Neural progenitor cell (in vitro differentiated cells): ENCODE measurements at regions not wholly inside any gene's neighbourhood (a gene's known extent, or its start where the extent isn't known, plus 50 kb on each side); places are given as distances from the start of the nearest gene placed in this dataset.

Experiments used
- CTCF ChIP-seq: fragments of 200-600 bp; sonication (generic); IDR thresholded peaks from 2 replicates; pipeline ENCODE4 v1.5.1; 2017; ENCODE audit warnings: antibody characterized with exemption, mild to moderate bottlenecking
- EZH2 ChIP-seq: fragments of 200-600 bp; sonication (generic); IDR thresholded peaks from 2 replicates; pipeline ENCODE4 v1.6.1; 2017; ENCODE audit warnings: antibody characterized with exemption, mild to moderate bottlenecking, moderate library complexity
- EZH2phosphoT487 ChIP-seq: fragments of 200-600 bp; sonication (generic); IDR thresholded peaks from 2 replicates; pipeline ENCODE4 v1.6.1; 2017; ENCODE audit warnings: antibody characterized with exemption

DNA sequence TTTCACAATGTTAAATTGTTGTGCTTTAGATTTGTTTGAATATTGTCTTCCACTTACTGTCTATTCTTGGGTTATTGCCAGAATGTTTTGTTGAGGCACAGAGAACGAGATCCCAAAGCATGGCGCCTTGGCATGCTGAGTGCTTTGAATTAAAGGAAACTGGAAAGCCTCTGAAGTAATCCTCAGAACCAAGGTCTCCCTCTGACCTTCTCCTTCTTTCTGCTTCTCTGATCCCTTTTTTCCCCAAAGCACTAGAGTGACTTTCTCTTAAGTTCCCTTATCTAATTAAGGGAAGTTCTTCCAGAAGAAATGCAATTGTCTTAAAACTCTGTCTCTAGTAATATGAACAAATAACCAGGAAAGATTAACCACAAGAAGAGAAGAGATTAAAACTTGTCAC, 214.7 kb downstream of the SPP2 start:
- TF ChIP-seq CTCF (no peak), EZH2phosphoT487 (no peak), EZH2 (no peak)
